Nucleus accumbens (tissue), 56 donors: ENCODE measurements at regions not wholly inside any gene's neighbourhood (a gene's known extent, or its start where the extent isn't known, plus 50 kb on each side); places are given as distances from the start of the nearest gene placed in this dataset.

Experiments used
- DNase-seq, 56 donors: peaks; one replicate each; lab custom pipeline; 2025; lab: John Stamatoyannopoulos, UW

DNA sequence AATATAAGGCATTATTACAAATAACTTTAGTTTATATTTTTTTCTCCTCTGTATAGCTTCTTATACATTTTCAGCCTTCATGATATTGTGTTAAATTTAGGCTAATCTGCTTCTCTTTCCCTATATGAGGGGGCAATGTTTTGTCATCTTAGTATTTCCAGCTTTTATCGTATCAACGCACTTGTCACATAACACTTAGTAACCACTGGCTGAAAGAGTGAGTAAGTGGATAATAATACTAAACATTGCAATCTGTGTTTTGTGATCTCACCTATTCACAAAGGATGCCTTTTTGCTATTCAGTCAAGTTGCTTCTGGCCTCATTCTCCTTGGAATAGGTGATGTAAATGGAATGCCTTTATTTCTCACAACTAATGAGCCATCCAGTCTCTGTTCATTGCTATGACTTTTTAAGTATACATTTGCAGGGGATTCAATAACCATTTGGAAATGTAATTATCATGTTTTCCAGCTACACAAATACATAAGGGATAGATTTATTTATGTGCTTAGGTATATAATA lies 260.9 kb downstream of the BMP4 start:
- no peak for DNase-seq

DNA sequence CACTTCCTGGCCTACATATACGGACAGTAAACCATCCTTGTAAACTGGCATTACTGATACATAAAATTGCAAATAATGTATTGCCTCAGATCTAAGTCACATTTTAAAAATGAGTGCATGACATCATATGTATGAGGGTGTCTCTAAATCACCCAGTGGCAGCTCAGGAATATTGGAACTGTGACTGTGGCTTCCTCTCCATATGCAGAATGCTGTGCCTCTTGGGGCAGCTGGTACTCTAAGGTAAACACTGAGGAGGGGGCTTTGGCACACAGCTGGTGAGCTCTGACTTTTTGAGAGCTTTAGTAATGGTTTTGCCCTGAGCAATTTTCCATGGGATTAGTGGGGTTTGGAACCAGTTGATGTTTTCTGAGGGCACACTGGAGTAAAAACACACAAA lies 263.7 kb downstream of the BMP4 start:
- DNase-seq, result no peak

DNA sequence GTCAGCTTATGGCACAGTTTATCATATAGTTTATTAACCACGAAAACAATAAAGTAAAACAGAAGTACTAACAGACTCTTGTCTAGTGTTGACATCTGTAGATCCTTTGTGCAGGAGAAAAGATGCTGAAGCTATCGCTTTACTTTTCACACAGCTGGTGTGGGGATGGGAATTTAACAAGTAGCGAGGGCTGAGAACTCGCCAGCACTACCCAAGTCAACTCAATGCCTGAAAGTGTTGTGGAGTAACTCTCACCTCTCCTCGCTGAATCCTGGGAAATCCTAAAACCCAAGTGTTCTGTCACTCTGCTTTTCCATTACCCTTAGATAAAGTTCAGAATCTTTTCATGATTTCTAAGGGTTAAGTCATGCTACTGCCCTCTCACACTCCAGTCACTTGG lies 264.2 kb downstream of the BMP4 start:
- no peak for DNase-seq

DNA sequence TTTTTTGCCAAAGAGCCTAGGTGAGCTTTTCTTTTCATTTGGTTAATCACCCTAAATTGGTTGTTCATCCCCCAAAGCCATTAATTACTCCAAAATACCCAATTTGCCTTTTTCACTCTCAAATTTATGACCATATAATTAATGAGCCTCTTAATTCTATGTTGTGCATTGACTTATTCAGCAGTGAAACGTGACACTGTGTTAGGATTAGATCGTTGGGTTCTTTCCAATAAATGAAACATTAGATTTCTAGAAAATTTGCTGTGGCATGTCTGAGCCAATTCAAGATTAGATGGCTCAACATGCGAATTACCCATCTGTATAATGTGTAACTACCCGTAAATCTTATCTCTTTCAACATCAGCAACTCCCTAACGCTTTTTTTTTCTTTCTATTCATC lies 273.4 kb downstream of the BMP4 start:
- DNase-seq, result no peak

DNA sequence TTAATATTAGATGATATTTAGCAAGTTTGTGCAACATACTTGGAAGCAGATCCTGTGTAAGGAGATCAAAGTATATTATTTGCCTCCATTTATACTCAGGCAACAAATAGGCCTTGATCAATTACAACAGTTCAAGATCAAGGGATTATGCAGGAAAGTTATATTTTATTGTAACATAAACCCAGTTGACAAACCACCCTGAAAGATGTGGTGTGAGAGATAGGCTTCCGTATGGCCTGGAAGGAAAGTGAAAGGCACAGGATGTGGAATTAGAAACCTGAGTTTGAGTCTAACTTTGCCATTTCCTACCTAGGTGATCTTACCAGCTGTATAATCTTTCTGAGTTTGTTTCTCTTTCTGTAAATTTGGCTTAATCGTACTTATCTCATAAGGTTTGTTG lies 284.1 kb downstream of the BMP4 start:
- DNase-seq, result no peak

DNA sequence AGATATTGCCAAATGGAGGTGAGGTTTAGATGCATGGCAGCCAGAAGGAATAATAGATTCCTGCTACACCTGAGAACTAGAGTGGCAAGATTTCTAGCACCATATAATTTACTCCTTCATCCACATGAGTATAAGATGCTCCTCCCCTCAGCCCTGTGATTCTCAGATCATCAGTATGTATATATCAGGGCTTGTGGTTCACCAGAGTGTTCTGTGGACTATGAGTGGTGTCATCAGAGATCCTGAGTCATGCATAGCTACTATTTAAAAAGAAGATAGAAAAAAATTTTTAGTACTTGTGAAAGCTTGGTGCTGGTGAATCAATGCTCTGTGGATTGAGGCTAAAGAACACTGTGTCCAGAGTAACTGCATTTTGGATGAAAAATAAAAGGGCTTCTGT lies 285.9 kb downstream of the BMP4 start:
- no peak for DNase-seq

DNA sequence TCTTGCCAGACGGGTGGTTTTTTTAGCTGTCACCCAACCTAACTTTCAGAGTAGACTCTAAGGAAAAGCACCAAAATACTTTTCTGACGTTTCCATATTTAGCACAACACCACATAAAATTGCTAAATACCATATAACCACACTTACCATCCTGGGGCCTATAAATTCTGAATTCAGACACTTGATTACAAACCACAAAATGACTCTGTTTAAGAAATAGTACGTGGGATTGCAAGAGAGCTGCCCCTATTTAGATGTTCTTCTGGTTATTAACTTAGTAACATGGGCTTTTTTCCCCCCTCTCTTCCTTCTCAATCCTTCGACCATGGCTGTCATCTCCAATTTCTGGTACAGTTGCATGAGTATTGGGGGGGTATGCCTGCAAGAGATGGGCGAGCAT lies 287.7 kb downstream of the BMP4 start:
- DNase-seq, result no peak

DNA sequence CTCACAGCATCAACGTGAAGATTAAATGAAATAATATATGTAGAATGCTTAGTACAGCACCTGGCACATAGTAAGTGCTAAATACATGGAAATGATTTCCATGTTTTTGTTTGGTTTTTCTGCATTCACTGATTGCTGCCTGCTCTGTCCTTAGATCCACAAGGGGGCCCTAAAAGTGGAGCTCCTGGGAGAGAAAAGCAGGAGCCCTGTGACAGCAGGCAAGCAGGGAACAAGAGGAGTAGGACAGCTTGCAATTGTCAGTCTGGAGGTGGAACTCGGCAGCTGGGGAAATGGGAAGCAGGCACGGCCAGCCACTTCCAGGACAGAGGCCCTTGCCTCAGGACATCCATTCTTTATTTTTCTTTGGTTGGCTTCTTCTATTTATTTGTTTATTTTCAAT lies 292.9 kb downstream of the BMP4 start:
- DNase-seq, result peak in 1 of 56 donors; percentile 2

DNA sequence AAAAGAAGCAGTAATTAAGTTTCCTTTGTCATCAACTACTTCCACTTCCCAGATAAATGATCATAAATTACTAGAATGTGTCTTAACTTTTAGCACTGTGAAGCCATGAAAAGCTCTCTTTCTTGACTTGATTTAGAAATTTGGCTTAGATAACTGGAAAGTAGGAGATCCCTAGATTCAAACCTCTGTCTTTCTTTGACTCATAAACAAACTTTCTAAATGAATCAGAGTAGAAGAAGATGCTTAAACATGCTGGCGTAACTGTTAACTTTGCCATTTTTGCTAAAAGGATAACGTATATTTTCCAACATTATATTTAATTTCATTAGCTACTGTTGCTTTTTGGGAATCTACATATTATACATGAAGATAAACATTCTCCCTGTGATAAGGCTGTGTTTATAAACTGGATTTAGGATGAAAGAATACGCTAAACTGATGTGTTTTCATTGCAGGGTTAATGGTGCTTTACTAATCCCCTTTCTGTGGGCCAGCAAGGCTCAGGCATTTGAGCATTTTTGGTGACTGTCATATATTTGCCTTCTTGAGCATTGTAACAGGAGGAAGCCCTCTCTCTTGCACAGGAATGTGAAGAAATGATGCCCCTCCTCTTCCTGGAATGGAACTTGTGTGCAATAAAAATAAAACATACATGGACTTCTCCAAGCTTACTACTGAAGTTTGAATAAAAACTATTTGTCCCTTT lies 301.4 kb downstream of the BMP4 start:
- DNase-seq, result no peak

DNA sequence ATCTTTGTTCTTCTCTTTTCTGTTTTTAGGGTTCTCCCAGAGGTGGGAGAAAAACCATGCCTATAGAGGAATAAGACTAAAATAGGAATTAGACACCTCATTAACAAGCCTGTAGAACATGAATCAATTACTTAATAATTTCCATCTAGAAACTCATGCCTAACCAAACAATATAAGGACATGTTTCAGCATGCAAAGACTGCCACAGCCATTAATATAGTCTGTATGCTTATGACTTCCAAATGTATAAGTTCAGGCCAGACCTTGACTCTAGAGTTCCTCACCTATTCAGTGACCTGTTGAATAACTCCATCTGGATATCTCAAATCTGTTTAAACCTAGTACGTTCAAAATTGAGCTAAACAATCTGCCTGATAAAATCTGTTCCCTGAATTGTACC lies 304.6 kb downstream of the BMP4 start:
- DNase-seq, result no peak

DNA sequence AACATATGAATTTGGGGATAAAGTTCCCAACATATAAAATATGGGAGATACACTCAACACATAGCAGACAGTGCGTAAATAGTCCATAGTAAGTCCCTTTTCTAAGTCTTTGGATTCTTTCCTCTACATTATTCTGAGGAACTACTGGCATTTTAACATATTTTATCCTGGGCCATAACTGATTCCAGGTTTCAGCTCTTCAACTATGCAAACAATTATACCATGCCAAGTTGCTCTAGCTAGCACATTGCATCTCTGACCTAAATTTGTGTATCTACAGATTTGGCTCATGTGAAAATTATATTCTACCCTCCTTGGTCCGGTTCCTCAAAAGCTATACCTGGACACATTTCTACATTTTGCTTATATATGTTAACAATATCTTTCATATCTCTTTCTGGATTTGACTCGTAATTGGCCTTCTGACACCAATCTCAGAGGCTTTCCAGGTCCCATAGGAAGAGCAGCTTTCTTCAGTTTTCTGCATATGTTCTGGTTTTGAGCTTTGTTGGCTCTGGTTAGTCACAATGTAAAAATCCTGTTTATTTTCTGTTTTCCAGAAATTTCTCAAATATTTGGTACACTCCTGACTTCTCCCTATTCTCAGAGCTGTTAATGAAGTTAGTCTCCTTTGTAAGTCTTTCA lies 305.4 kb downstream of the BMP4 start:
- DNase-seq, result no peak

DNA sequence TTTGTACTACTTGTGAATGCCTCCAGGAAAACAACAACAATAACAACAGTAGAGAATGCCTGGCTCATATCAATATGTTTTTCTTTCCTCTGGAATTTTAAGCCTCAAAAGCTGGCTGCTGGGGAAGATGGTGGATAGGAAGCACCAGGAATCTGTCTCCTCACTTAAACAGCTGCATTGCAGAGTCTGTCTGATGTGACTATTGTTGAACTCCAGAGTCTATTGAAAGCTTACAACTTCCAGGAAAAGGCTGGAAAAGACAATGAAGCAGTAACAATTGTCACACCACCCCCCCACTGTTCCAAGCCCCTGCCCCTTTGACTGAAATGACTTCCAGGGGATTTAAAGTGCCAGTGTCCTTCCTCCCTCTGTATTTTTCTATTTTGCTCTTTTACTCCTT lies 309.7 kb downstream of the BMP4 start:
- DNase-seq, result no peak

DNA sequence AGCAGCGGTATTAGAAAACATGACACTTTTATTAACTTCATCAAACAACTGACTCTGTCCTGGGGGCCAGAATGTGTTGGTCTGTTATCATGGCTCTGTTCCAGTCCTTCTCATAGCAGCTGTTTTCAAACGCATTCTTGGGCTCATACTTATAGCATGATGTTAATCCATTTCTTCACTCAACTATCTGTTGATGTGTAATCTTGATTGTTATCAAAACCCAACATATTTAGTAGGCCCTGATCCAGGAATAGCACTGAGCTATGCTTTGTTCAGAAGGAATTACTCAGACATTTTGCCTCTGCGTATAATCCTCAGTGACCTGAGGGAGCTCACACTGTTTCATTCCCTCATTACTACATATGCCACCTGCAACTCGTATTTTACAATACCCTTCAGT lies 315.9 kb downstream of the BMP4 start:
- no peak for DNase-seq

DNA sequence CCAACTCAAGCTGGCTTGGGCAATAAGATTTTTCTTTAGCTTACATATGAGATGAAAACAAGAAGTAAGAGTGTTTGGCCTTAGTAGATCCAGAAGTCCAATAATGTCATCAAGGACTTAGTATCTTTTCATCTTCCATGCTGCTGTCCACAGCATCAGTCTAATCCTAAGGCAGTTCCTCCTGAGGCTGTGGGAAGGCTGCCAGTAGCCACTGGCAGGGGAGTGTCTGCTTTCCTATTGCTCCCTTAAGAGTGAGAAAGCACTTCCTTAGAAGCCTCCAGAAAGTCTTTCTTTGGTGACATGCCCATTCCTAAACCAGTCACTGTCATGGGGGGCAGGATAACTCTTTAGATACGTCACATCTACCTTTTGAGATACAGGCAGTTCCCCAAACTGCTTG lies 317.7 kb downstream of the BMP4 start:
- DNase-seq, result no peak

DNA sequence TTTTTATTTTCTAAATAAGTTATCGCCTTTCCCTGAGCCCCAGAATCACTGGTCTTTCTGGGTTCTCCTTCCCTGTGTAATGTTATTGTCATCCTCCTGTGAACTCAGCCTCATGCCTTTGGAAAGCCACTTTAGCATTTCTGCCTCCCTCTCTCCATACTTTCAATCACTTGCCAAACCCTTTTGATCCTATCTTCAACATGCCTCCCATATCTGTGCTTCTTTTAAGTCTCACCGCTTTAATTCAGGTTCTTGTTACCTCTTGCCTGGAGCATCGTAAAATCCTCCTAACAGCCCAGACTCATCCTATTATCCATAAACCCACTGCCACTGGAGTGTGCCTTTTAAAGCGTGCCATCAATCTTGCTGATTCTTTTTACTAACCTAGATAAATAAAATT lies 321.8 kb downstream of the BMP4 start:
- DNase-seq, result no peak

DNA sequence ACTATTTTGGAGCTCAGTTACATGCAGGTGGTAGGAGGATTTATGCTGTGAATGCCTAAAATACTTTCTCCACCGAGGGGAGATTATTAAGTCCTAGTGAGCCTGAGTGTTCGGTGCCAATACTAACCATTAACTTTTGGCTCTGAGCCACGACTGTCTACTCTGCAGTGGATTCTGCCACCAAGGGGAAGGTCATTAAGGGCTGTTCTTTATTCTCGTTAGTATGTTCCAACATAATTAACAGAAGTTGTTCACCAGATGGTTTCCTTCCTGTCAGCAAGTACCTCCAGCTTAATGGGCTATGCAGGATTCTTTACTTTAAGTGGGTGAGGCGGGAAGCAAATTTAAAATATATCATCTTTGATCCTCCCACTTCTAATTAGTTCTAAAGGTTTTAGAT lies 326.3 kb downstream of the BMP4 start:
- DNase-seq, result no peak

DNA sequence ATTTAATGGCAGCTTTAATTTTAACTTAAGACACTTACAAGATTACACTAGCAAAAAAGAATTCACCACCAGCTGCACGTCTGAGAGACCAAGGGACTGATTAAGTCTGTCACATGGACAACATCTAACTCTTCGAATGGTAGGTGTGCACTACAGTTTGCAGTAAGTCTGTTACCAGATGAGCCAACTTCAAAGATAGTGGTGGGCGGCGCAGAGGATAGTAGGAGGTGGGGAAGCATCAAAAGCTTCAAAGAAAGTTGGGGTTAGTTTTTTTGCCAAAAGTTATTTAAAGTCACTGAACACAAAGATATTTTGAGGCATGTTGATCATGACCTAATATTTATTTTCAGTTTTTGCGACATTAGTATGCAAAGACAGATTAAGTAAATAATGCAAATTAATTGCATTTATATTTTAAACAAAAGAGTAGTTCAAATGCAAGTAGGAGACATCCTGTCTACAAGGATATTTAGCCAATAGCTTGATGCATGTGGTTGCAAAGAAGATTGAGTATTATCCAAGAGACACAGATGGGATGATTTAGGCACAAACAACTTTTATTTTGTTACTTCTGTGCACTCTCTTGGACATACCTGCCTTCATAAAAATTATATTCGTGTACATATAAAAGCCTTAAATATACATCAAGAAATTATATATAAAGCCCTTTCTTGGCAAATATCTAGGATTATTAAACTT lies 327.7 kb downstream of the BMP4 start:
- no peak for DNase-seq

DNA sequence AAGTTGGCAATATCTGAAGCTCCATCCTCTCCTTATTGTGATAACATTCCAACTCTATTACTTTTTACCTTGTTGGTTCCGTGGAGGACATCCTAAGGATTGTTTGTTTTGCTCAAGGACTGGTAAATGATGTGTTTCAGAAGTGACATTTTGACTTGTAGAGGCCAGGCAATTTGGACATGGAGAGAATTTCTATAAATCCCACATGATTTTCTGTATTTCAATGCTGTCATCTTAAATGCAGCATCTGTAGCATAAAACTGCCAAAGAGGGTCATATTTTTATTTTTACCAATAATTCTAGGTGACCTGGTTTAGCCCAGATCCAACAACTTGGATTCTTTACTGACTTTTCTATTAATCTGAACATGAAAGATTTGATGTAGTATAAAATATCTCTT lies 328.4 kb downstream of the BMP4 start:
- DNase-seq, result no peak

DNA sequence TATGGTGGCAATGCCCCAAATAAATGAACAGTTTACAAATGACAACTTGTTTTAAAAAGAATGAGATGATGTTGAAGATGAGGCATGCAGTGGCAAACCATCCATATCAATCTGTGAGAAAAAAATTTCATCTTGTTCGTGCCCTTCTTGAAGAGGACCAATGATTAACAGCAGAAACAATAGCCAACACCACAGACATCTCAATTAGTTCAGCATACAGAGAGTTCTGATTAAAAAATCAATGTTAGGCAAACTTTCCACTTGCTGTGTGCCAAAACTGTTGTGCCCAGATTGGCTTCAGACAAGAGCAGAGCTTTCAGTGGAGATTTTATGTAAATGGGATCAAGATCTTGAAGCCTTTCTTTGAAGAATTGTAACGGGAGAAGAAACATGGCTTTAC lies 329.9 kb downstream of the BMP4 start:
- DNase-seq, result no peak

DNA sequence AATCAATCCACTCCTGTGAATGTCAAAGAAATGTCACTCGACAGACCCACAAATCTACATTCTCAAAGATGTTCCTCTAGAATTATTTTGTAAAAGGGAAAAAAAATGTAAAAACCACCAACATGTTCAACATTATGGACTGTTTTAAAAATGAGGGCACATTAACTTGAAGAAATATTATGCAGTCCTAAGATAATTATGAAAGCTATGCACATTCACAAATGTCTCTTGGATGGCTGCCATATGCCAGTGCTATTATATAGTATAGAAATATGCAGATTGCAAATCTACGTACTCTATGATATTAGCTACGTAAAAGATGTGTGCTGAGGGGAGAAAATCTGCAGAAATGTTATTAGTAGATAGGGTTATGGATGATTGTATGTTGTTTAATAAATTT lies 334.2 kb downstream of the BMP4 start:
- DNase-seq, result no peak

DNA sequence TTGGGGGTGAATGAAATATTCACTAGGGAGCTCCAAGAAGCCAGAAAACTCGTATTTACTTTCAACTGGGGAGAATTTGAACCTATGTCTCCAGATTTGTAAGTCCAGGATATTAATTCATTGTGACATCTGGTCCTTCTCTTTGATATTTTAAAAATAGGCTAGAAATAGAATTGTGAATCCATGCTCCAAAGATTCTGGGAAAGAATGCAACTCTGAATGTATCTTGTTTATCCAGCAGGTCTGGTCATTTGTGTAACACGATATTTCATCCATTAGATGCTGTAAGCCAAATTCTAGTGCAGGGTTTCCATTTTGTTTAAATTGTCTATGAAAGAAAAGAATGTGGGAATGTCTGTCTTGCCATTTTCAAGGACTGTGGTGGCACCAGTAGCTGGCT lies 334.7 kb downstream of the BMP4 start:
- no peak for DNase-seq

DNA sequence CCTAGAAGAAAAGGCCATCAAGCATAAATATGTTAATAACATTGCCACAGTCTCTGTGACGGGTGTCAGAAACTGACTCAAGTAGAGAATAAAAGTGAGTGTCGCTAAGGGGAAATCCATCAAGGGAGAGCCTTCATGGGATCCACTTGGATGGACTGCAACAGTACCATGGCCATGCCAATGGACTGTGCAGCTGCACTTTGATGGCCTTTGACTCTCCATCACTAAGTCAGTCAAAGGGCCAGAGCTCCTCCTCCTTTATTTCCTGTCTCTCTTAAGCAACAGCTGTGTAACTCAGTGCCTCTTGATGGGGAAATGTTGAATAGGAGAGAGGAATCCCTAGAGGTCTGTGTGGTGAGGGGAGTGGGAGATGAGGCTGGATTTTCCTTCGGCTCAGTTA lies 335.2 kb downstream of the BMP4 start:
- DNase-seq, result no peak
